AG20443 (cell line): ENCODE measurements at regions not wholly inside any gene's neighbourhood (a gene's known extent, or its start where the extent isn't known, plus 50 kb on each side); places are given as distances from the start of the nearest gene placed in this dataset.

ENCODE experiments used
- DNase-seq: peaks from one replicate; pipeline ENCODE4 v3.0.0; 2012; ENCODE audit warnings: low spot score, mixed read lengths

DNA sequence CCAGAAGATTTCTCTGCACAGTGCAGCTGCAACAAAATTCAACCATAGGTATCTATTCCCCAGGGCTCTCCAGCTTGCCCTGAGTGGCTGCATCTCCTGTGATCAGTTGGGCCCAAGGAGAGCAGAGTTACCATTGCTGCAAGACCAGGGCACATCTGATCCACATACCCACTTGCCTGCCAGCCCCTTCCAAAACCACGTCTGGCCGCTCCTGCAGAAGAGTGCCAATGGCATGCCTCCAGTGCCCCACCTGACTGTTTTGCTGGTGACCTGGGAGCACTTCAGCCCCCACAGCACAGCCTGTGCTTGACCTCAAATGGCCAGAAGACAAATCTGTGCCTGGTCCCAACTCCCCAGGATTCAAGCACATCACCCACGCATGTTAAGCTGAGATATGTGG lies 526.1 kb upstream of the GBE1 start:
- DNase-seq: no peak

DNA sequence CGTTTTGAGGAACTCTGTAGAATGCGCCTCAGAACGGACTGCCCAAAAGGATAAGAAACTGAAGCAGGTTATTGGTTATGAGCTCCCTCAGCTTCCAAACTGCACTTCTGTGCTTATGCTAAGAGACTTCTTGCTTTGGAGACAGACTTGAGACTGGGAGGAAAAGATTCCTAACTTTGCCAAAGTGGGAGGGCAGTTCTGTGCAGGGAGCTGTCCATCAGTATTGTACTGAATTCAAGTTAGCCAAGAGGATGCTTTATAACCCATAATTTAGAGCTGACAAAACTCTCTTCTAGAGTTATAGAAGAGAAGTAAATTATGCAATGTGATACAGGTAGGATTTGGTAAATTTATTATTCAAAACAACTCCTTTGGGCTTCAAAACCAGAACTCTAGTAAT lies 519.8 kb upstream of the GBE1 start:
- DNase-seq: no peak

DNA sequence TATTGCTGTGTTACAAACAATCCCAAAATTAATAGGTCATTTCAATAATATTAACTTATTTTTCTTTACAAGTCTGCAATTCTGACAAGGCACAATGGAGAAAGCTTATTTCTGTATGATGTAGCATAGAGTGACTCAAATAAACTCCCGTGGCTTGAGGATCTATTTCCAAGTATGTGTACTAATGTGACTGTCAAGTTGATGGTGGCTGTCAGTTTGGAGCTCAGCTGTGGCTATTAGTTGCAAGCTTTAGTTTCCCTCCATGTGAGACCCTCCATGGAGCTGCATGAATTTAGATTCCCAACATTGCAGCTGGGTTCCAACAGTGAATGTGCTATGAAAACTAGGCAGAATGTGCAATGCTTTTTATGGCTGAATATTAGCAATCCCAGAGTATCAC lies 515.5 kb upstream of the GBE1 start:
- no peak for DNase-seq

DNA sequence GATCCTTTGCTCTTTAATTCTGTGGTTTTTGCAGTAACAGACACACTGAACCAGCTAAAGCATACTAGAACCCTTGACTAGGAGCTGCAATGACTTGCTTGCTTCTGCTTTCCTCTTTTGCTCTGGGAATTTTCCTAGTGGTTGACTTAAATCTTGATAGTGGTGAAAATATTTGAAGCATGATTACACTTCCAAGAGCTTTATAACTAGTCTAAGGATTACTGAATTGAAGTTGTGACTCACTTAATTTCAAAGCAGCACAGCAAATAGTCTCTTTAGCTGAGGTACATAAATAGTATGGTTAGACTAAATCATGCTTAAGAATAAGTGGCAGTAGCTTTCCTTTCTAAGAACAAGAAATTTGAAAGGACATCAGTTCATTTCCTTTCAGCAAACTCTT lies 513.5 kb upstream of the GBE1 start:
- DNase-seq: no peak

DNA sequence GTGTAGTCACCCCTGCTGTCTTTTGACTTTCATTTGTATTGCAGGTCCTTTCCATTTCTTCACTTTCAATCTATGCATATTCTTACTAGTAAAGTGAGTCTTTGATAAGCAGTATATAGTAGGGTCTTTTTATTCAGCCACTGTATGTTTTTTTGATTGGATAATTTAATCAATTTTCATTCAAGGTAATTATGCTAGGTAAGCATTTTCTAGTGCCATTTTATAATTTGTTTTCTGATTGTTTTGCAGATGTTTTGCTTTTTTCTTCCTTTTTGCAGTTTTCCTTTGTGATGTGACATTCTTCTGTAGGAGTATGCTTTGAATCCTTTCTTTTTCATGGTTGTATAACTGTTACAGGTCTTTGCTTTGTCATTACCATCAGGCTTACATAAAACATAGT lies 504.3 kb upstream of the GBE1 start:
- DNase-seq: no peak

DNA sequence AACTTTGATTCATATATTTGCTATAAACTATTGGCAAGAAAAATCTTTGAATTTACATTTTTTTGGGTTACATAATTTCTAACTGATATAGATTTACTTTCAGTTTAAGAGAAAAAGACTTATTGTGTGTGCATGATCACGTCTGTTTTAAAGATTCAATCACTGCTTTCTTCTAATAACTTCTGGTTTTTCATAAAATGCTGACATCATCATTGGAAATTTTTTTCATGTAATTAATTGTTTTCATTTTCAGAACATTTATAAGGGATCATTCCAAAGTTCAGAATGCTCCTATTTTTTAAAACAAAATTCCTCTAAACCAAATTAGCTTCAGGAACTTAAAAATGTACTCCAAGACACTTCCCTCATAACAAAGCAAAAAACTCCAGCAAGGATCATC lies 500.7 kb upstream of the GBE1 start:
- no peak for DNase-seq

DNA sequence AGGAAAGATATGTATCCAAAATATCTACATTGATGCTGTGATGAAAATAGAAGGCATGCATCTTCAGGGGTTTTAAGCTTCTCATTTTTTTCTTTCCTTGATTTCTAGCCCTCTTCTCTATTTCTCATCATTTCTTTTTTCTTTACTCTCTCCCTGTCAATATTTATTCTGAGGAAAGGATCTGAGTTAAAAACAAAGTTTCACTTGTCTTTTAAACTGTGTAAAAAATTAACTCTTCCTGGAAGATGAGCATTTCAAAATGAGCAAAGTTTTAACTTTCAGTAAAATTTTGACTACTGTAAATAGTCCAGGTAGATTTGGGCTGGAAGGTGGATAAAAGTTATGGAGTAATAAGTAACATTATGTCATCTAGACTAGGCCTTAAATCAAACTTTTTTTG lies 500.2 kb upstream of the GBE1 start:
- no peak for DNase-seq

DNA sequence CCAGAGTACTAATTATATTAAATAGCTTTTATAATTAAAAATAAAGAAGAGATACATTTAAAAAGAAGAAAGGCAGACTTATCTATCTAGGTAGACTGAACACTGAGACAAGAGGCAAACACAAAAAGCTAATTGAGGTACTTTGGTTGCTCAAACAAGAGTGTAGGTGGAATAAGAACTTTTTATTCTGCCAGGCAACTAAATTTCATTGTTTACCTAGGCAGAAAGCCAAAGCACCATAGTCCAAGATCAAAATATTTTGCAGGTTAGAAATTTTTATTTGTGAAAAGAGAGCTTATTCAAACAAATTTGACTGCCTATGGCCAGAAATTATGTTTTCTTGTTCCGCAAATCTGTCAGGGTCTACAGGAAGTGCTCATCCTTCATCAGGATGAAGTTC lies 499.6 kb upstream of the GBE1 start:
- DNase-seq: no peak

DNA sequence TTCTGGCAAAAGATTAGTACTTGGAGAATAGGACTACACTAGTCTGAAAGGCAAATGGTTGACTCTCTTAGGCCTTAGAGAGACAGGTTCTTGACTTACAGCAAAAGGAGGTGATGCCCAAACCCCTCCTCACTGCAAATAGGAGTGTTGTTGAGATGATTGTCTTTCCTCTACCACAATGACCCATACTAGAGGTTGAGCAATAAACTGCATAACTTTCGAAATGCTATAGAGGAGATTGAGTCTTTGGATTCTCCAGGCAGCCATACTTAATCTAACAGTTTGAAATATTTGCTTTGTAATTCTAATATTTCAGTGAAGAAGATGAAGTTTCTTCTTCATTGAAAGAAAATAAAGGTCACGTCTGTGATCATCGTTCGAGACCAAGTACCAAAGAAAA lies 498.5 kb upstream of the GBE1 start:
- DNase-seq: no peak

DNA sequence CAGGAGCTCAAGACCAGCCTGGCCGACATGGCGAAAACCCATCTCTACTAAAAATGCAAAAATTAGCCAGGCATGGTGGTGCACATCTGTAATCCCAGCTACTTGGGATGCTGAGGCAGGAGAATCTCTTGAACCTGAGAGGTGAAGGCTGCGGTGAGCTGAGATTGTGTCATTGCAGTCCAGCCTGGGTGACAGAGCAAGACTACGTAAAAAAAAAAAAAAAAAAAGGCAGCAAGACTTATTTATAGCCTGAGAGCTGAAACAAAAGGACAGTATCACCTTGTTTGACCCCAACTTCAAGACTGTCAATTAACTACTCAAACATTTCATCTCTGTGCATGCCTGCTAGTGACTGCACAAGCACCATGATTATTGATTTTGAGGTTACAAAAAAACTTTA lies 478.9 kb upstream of the GBE1 start:
- DNase-seq: no peak

DNA sequence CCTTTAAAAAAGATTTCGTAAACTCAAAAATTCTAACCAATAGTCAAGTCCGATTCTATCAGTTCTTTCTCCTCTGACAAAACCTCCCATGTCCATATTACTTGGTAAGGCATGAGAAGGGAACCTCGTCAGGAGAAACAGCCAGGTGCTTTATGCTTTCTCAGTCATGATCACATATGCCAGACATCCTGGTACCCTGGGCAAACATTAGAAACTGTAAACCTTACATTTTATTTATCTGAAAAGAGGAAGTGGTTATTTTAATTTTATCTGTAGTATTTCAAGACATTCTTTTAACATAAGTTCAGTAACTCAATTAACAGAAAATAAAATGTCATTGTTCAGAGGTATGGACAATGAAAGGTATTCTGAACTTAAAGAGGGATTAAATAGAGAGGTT lies 474.8 kb upstream of the GBE1 start:
- no peak for DNase-seq

DNA sequence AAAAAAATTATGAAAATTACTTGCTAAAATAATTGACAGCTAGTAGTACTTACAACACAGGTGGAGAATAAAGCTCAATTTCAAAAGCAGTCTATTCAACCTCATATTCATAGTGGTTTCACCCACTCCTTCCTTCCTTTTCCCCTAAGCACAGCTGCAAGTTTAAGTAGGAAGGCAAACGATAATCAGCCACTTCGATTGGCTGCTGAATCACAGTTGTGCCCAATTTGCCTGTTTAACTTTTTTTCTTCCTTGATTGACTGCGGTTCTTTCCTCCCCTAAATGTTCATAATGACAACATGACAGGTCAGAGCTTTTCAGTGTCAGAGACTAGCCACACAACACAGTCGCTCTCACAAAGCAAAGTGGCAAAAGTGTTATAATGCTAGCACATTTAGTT lies 468.0 kb upstream of the GBE1 start:
- no peak for DNase-seq

DNA sequence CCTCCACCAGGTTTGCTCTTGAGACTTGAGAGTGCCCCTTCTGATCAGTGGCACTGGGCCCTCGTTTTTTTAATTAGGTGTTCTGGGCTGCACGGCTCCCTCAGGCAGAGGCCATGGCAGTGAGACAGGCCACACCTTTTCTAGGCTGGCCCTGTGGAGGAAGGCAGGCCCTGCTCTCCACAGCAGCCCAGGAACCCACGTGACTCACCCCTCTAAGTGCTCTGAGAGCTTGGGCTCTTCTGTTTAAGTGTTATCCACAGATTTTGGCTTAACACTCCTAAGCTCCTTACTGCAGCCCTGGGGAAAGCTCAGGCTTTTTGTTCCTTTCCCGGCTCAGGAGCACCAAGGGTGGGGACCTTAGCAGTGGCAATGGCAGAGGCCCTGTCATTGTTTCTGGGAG lies 463.2 kb upstream of the GBE1 start:
- DNase-seq: no peak

DNA sequence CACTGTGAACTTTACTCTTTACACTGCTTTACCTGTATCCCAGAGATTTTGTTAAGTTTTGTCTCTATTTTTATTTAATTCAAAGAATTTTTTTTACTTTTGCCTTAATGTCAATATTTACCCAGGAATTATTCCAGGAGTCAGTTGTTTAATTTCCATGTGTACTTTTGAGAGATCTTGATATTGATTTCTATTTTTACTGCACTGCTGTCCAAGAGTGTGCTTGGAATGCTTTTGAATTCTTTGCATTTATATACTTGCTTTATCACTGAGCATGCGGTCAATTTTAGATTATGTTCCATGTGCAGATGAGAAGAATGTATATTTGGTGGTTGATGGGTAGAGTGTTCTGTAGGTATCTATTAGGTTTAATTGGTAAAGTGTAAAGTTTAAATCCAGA lies 461.0 kb upstream of the GBE1 start:
- no peak for DNase-seq

DNA sequence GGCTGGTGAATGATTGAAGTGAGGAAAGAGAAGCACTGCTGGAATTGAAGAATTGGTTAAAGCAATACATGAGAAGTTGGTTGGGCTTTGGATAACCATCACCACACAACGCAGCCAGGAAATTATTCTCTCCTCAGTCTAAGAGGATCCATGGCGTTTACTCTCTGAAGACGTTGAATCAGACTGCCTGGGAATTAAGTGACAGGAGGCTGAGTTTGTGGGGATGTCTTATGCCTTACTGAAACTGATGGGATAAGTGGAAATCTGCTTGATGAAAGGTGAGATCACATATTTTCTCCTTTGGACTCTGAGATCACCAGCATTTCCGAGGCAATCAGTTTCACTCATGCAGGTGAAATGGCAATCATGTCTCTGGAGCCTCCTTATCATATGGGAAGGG lies 456.1 kb upstream of the GBE1 start:
- DNase-seq: no peak

DNA sequence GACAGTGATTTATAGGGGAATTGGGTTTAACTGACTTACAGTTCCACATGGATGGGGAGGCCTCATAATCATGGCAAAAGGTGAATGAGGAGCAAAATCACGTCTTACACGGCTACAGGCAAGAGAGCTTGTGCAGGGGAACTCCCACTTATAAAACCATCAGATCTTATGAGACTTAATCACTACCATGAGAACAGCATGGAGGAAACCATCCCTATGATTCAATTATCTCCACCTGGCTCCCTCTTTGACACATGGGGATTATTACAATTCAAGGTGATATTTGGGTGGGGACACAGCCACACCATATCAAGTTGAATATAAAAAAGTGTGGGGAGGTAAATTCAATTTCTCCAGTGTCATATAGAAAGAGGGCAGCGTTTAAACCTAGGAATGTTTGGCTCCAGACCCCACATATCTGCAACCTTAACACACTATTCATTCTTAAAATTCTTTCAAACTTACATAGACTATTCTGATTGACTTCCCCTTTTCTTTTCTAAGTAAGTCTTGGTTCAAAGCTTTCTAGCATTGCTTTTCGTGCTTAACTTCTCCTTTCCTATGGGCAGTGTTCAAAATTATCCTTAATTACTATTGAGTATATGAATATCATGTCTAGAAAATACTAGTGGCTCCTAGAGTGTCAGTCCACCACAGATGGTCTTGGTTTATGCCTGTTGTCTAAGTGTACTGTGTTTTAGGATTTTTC lies 446.7 kb upstream of the GBE1 start:
- DNase-seq: no peak

DNA sequence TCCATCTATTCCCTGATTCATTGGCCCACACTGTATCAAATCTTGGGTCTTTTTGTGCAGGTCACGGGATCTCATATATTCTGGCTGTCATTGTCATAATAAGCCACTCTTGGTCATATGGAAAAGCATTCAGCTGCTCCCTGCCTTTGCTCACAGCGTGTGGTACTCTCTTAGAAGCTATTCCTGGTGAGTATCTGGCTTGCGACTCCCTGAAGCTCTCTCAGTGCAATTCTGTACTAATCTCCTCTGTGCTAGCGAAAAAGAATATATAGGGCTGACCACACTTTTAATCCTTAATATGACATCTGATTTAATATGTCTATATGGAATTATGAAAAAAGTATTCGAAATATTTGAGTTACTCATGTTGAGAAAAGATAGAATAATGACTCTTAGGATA lies 440.8 kb upstream of the GBE1 start:
- DNase-seq: no peak

DNA sequence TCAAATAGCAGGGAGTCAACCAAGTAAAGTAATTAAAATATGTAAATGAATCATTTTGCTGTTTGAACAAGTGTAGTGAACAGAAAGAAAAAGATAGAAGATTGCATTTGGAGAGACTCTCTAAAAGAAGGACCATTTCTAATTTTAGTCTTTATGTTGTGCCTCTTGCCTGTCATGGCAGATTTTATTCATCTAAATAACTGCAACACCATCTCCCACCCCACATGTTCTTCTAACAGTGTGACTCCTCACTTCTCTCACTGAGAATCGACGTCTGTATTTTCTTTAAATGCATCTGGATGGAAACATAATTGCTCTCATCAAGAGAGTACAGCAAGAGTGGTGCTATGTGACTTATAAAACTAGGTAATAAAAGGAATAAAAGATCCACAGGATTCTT lies 439.9 kb upstream of the GBE1 start:
- no peak for DNase-seq

DNA sequence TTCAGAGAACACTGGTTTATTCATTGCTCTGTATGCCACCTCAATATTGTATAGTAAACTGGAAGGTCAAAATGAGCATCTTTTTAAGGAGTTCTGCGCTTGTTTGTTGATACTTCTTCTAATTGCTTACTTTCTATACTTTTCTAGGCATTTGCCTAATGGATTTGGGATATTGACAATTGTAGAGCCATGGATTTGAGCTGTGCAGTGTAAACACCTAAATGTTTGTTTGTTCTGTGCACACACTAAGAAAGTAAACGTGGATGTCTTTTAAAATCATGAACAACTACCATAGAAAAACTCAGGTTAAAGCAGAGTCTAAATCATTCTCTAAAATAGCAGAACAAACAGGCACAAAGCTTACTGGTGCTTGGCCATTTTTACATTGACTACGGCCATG lies 436.6 kb upstream of the GBE1 start:
- DNase-seq: no peak

DNA sequence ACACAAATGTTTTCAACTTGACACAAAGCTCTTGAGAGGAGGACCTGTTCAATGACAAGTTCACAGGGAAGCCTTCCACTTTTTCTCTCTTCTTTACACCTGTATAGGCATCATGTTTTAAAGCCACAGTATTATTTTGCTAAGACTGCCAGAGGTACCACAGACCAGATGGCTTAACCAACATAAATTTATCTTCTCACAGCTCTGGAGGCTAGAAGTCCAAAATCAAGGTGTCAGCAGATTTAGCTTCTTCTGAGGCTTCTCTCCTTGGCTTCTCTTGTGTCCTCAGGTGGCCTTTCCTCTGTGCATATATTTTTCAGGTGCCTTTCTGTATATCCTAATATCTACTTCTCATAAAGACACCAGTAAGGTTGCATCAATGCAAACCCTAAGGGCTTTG lies 435.2 kb upstream of the GBE1 start:
- no peak for DNase-seq

DNA sequence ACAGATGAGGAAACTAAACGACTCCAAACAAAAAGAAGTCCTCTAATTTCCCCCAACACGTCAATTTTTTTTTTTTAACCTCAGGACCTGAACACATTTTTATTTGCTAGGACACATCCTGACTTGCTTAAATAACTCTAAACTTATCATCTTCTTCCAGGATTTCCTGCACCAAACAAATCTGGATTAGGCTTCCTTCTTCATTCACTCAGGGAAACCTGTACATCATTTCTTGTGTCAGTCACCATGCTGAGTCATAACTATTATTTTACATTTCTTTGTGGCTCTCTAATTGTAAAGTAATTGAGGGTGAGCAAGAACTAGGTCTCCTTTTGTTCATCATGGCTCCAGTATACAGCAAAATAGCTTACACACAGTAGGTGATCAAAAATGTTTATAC lies 433.4 kb upstream of the GBE1 start:
- DNase-seq: no peak

DNA sequence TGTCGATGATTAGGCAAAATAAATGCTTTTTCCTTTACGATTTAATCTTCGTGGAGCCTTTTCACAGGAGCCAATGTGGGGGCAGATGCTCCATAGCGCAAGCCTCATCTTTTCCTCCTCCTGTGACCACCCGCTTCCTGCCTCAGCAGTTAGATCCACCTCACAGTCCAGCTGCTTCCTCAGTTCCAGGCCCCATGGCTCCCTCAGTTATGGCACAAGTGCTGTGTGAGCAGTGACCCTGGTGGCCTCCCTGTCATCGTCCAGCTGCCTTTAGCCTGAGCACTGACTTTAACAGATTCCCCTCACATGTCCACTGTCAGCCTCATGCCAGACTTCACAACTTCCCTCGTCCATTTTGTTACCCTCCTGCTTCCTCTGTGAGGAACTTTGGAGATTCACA lies 424.6 kb upstream of the GBE1 start:
- DNase-seq: no peak

DNA sequence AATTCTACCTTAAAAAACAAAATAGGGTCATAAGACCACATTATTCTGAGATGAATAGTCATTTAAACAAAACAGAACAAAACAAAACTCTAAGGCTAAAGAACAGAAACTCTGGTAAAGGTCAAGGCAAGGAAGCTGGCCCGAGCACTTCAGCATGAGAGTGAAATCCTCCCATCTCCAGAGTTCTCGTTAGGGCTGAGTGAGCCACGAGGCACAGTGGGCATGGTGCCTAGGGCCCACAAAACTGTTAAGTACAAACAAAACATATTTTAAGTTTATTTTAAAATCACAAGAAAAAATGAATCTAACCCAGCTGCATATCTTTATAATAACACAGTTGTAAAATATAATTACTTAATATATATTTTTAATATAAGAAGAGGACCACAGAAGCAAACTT lies 417.8 kb upstream of the GBE1 start:
- DNase-seq: no peak

DNA sequence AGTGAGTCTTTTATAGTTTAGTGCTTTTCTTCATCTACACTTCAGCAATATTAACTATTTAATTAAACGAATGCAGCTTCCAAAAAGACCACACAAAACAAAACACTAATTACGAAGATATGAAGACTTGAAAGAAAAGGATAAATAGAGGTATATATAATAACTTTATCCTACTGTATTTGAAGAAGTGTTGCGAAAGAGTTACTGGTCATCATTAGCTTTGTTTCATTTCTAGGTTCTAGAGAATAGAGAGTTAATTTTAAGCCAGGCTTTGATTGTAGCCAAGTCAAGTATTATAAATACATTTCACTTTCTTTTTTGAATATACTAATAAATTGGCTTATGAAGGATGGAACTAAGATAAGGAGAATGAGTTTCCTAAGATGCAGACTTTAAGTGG lies 416.8 kb upstream of the GBE1 start:
- no peak for DNase-seq

DNA sequence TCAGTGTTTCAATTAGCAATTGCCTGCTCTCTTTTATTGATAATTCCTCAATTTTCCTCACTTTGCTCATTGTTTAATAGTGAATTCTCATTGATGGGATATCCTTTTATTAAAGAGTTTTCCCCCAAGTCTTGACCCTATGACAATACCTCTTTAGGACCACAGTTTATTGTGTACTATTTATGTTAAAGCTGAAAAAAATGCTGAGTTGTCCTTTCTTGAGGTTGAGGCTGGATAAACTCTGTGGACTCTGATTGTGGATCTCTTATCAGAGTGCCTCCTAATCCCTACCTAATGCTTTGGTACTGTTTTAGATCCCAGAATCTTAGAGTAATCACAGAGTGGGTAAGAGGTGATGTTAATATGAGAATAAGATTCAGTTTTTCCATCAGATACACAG lies 416.3 kb upstream of the GBE1 start:
- no peak for DNase-seq
